PC-3 (cell line): ENCODE measurements at regions not wholly inside any gene's neighbourhood (a gene's known extent, or its start where the extent isn't known, plus 50 kb on each side); places are given as distances from the start of the nearest gene placed in this dataset.

Experiments
- ATAC-seq: fragments of 200-7000 bp; cut with Tn5 transposase; 2 replicates; pipeline ENCODE4 v1.9.1; 2020; ENCODE audit warnings: mild to moderate bottlenecking, moderate library complexity
- BruUV-seq: library from RNA; stranded (reverse); fragments of 400-500 nt; replicated peaks from 2 replicates; lab custom pipeline; 2021; lab: Mats Ljungman, UMichigan
- CTCF ChIA-PET: fragments of 300-600 bp; sonication (Branson Sonifier 250); formaldehyde crosslinking; loops from one replicate; lab custom pipeline; 2022; ENCODE audit warnings: antibody characterized with exemption; lab: Charles Lee
- POLR2A ChIA-PET: fragments of 300-600 bp; sonication (Branson Sonifier 250); formaldehyde crosslinking; loops from one replicate; lab custom pipeline; 2022; ENCODE audit warnings: antibody characterized with exemption; ENCODE audit not compliant: unreplicated experiment; lab: Charles Lee
- DNase-seq: peaks from one replicate; pipeline ENCODE4 v3.0.0-alpha.2; 2015
- H2AFZ ChIP-seq: fragments of 300-600 bp; sonication (generic); 2 replicates; pipeline ENCODE4 v1.6.0; 2016; ENCODE audit warnings: antibody characterized with exemption, low read length
- H3F3A ChIP-seq: fragments of 300-600 bp; sonication (generic); one replicate; pipeline ENCODE4 v1.6.0; 2017; ENCODE audit warnings: antibody characterized with exemption, low read length, control low read depth, mild to moderate bottlenecking; ENCODE audit not compliant: unreplicated experiment
- H3K27ac ChIP-seq: fragments of 300-600 bp; sonication (generic); 2 replicates; pipeline ENCODE4 v1.5.1; 2016; ENCODE audit warnings: mild to moderate bottlenecking, low read length
- H3K27me3 ChIP-seq: fragments of 300-600 bp; sonication (generic); 2 replicates; pipeline ENCODE4 v1.6.1; 2016; ENCODE audit warnings: low read length, mixed read lengths
- H3K36me3 ChIP-seq: fragments of 300-600 bp; sonication (generic); 2 replicates; pipeline ENCODE4 v1.6.1; 2016; ENCODE audit warnings: low read depth, mixed run types, low read length, mixed read lengths
- H3K4me1 ChIP-seq: fragments of 300-600 bp; sonication (generic); 2 replicates; pipeline ENCODE4 v1.5.1; 2016; ENCODE audit warnings: low read length; ENCODE audit not compliant: insufficient read depth
- H3K4me2 ChIP-seq: fragments of 300-600 bp; sonication (generic); 2 replicates; pipeline ENCODE4 v1.6.0; 2016; ENCODE audit warnings: low read length
- H3K4me3 ChIP-seq: fragments of 300-600 bp; sonication (generic); 2 replicates; pipeline ENCODE4 v1.5.1; 2016; ENCODE audit warnings: mild to moderate bottlenecking, low read length, mixed read lengths
- H3K79me2 ChIP-seq: fragments of 300-600 bp; sonication (generic); 2 replicates; pipeline ENCODE4 v1.6.1; 2017; ENCODE audit warnings: low read length, mixed read lengths
- H3K9ac ChIP-seq: fragments of 300-600 bp; sonication (generic); 2 replicates; pipeline ENCODE4 v1.6.0; 2016; ENCODE audit warnings: mild to moderate bottlenecking, low read length
- H3K9me2 ChIP-seq: fragments of 300-600 bp; sonication (generic); replicated peaks from 2 replicates; pipeline ENCODE4 v1.6.1; 2016; ENCODE audit warnings: mixed run types, low read length, mixed read lengths
- H3K9me3 ChIP-seq: fragments of 300-600 bp; sonication (generic); 2 replicates; pipeline ENCODE4 v1.6.1; 2016; ENCODE audit warnings: low read length, mixed read lengths
- H4K20me1 ChIP-seq: fragments of 300-600 bp; sonication (generic); 2 replicates; pipeline ENCODE4 v1.6.1; 2016; ENCODE audit warnings: low read length, mixed read lengths
- CTCF ChIP-seq: fragments of 300-600 bp; sonication (generic); conservative IDR thresholded peaks from 2 replicates; pipeline ENCODE4 v1.5.1; 2017; ENCODE audit warnings: antibody characterized with exemption, low read depth, mild to moderate bottlenecking, low read length
- EZH2 ChIP-seq: fragments of 300-600 bp; sonication (generic); IDR thresholded peaks from one replicate; pipeline ENCODE4 v1.6.1; 2017; ENCODE audit warnings: antibody characterized with exemption, mild to moderate bottlenecking, low read length; ENCODE audit not compliant: unreplicated experiment
- EZH2phosphoT487 ChIP-seq: fragments of 300-600 bp; sonication (generic); IDR thresholded peaks from 2 replicates; pipeline ENCODE4 v1.6.1; 2018; ENCODE audit warnings: mild to moderate bottlenecking, antibody characterized with exemption, low read length, borderline replicate concordance
- intact Hi-C: fragments of 100-400 bp; cut with micrococcal nuclease; formaldehyde crosslinking; loops from 2 replicates; pipeline ENCODE4 v1.9.0; 2023

GRCh38 chr7:45391618-45392451 lies 182.3 kb upstream of the ADCY1 start:
- no peaks in the 10 kb centered on the region for H3F3A ChIP-seq
- H3K9me2 ChIP-seq: no peaks in the 10 kb centered on the region
- DNase-seq (no peak), ATAC-seq (no peak)
- no peaks in the 10 kb centered on the region for H3K9me3 ChIP-seq
- H3K36me3 ChIP-seq: no peaks in the 10 kb centered on the region
- H3K4me1 ChIP-seq: peaks cover 11% of the 10 kb centered on the region
- intact Hi-C loops: no loop called here
- no peaks in the 10 kb centered on the region for H3K27me3 ChIP-seq
- H3K4me2 ChIP-seq: no peak overlapping the region
- TF ChIP-seq EZH2: no peak
- TF ChIP-seq EZH2phosphoT487: no peak
- no peak for TF ChIP-seq CTCF
- H2AFZ ChIP-seq: no peak overlapping the region
- H3K9ac ChIP-seq: no peak overlapping the region
- H3K79me2 ChIP-seq: no peaks in the 10 kb centered on the region
- H3K27ac ChIP-seq: no peak overlapping the region
- H3K4me3 ChIP-seq: no peak overlapping the region
- H4K20me1 ChIP-seq: no peaks in the 10 kb centered on the region
- BruUV-seq: no TSS peak
- ChIA-PET POLR2A (no interaction called here), CTCF (no interaction called here)

- H3K27ac ChIP-seq: peak overlapping the region; percentile 71
- intact Hi-C loops: no loop called here
- 0 out of 2 replicates have a peak overlapping the region, but pooled peaks have one; percentile 11 for H3K4me2 ChIP-seq
- H3K27me3 ChIP-seq: no peaks in the 10 kb centered on the region
- POLR2A ChIA-PET: no interaction called here
- 0 out of 2 replicates have a peak overlapping the region, but pooled peaks have one; percentile 21 for H3K9ac ChIP-seq
- H3K9me2 ChIP-seq: no peaks in the 10 kb centered on the region
- H3K79me2 ChIP-seq: no peaks in the 10 kb centered on the region
- H2AFZ ChIP-seq: no peak overlapping the region
- no peaks in the 10 kb centered on the region for H3K9me3 ChIP-seq
- ATAC-seq (peak; percentile 67), DNase-seq (peak; percentile 75)
- CTCF ChIA-PET: no interaction called here
- peaks cover 8% of the 10 kb centered on the region for H3K4me1 ChIP-seq
- no peak for TF ChIP-seq EZH2
- no peak for TF ChIP-seq CTCF
- TF ChIP-seq EZH2phosphoT487: no peak
- no peaks in the 10 kb centered on the region for H4K20me1 ChIP-seq
- no peaks in the 10 kb centered on the region for H3K36me3 ChIP-seq
- no peak overlapping the region for H3K4me3 ChIP-seq
- no peaks in the 10 kb centered on the region for H3F3A ChIP-seq
- BruUV-seq: no TSS peak
These were observed 180.0 kb upstream of the ADCY1 start for GRCh38 chr7:45394117-45394708.

- no peak overlapping the region for H3K4me2 ChIP-seq
- ATAC-seq (no peak), DNase-seq (no peak)
- no peak for TF ChIP-seq EZH2phosphoT487
- no peak for TF ChIP-seq CTCF
- no peak for TF ChIP-seq EZH2
- H3K4me1 ChIP-seq: peaks cover 34% of the 10 kb centered on the region
- H3F3A ChIP-seq: no peaks in the 10 kb centered on the region
- ChIA-PET CTCF (no interaction called here), POLR2A (no interaction called here)
- no peaks in the 10 kb centered on the region for H3K9me2 ChIP-seq
- intact Hi-C loops: no loop called here
- H3K79me2 ChIP-seq: no peaks in the 10 kb centered on the region
- H3K27me3 ChIP-seq: no peaks in the 10 kb centered on the region
- no peak overlapping the region for H2AFZ ChIP-seq
- no peak overlapping the region for H3K9ac ChIP-seq
- BruUV-seq: no TSS peak
- H4K20me1 ChIP-seq: no peaks in the 10 kb centered on the region
- H3K9me3 ChIP-seq: no peaks in the 10 kb centered on the region
- H3K4me3 ChIP-seq: no peak overlapping the region
- no peaks in the 10 kb centered on the region; the same call in 1 of the 2 replicates for H3K36me3 ChIP-seq
- H3K27ac ChIP-seq: no peak overlapping the region
These were observed 175.1 kb upstream of the ADCY1 start for GRCh38 chr7:45399069-45399468.
